T-helper 17 cell (primary cell): ENCODE measurements at regions not wholly inside any gene's neighbourhood (a gene's known extent, or its start where the extent isn't known, plus 50 kb on each side); places are given as distances from the start of the nearest gene placed in this dataset.

Experiments
- ATAC-seq: fragments of 150-1000 bp; cut with Tn5 transposase; 2 replicates; pipeline ENCODE4 v1.10.0; 2021; ENCODE audit warnings: mild to moderate bottlenecking, moderate library complexity
- DNase-seq, 3 donors: peaks; one replicate each; pipeline versions ENCODE4 v3.0.0 to v3.0.0-alpha.2; 2020 to 2021
- H3K9me3 ChIP-seq: one replicate; pipeline ENCODE4 v1.7.0; 2013; ENCODE audit warnings: low read length, mild to moderate bottlenecking; ENCODE audit not compliant: control insufficient read depth, poor library complexity, severe bottlenecking
- H3K27ac Mint-ChIP-seq: one replicate; pipeline ENCODE4 v1.8.0; 2022; ENCODE audit warnings: mild to moderate bottlenecking, moderate library complexity, mixed read lengths
- H3K27me3 Mint-ChIP-seq: one replicate; pipeline ENCODE4 v1.8.0; 2022; ENCODE audit warnings: mixed read lengths
- H3K36me3 Mint-ChIP-seq: one replicate; pipeline ENCODE4 v1.8.0; 2022; ENCODE audit warnings: low read depth, mixed read lengths
- H3K4me1 Mint-ChIP-seq: one replicate; pipeline ENCODE4 v1.8.0; 2022; ENCODE audit warnings: mild to moderate bottlenecking, mixed read lengths
- H3K4me3 Mint-ChIP-seq: one replicate; pipeline ENCODE4 v1.8.0; 2022; ENCODE audit warnings: mild to moderate bottlenecking, moderate library complexity, mixed read lengths

- no peak overlapping the region for H3K4me3 Mint-ChIP-seq
- H3K4me1 Mint-ChIP-seq, result peaks cover 2% of the 10 kb centered on the region
- H3K9me3 ChIP-seq, result no peaks in the 10 kb centered on the region
- no peak for DNase-seq
- no peak for ATAC-seq
- H3K27ac Mint-ChIP-seq, result no peak overlapping the region
- peaks cover 48% of the 10 kb centered on the region for H3K27me3 Mint-ChIP-seq
- no peaks in the 10 kb centered on the region for H3K36me3 Mint-ChIP-seq
These were observed 504.1 kb upstream of the PKN2 start for GRCh38 chr1:88179943-88180342.

DNA sequence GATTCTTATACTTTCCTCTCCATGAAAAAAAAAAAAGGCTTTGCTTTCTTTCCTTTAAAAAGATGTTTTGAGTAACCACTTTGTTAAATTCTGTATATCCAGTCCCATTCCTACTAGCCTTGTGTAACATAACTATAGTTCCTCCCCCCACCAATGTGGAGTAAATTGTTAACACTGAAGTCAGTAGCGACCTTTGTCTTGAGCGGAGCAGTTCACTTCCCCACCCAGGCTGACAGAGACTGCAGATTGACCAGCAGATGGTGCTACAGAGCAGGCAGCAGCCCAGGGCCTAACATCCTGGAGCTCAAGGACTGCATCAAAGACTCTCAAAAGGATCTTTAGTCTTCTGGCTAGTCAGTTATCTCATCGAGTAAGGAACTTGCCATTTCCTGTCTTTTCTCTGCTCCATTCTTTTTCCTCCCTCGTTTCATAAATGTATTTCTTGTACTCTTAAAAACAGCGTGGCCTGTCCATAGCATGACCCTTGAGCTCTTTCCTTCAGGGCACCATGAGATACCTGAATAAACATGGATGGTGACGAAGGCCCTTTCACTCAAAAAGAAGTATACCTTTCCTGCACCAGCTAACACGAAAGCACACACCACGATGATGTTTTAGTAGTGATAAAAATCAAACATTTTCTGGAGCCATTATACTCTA, 503.5 kb upstream of the PKN2 start:
- Mint-ChIP-seq H3K36me3 (no peaks in the 10 kb centered on the region), H3K27me3 (peaks cover 47% of the 10 kb centered on the region), H3K27ac (no peak overlapping the region), H3K4me1 (peaks cover 2% of the 10 kb centered on the region), H3K4me3 (no peak overlapping the region)
- H3K9me3 ChIP-seq, result no peaks in the 10 kb centered on the region
- ATAC-seq (peak; percentile 83), DNase-seq (peak in 2 of 3 donors; percentile 11 to 12)

- no peak overlapping the region for H3K27ac Mint-ChIP-seq
- H3K4me1 Mint-ChIP-seq, result peaks cover 5% of the 10 kb centered on the region
- no peaks in the 10 kb centered on the region for H3K9me3 ChIP-seq
- DNase-seq (no peak), ATAC-seq (no peak)
- no peaks in the 10 kb centered on the region for H3K36me3 Mint-ChIP-seq
- H3K27me3 Mint-ChIP-seq, result peaks cover 33% of the 10 kb centered on the region
- H3K4me3 Mint-ChIP-seq, result no peak overlapping the region
These were observed 497.2 kb upstream of the PKN2 start for GRCh38 chr1:88186911-88187310.

DNA sequence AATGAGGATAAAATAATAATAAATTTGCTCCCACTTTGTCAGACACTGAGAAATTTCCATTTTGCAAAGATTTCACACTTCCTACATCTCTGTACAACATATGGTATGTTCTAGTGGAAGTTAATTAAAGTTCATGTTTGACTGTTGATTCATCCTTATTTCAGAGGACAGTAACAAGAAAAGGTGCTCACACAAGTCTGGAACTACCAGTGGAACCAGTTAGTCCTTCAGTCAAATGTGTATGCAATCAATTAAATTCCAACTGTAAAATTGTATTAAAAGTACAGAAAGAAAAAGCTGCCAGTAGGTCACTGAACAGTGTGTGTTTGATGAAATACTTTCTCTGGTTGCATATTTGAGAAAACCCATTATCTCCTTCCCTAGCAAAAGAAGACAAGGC, 496.0 kb upstream of the PKN2 start:
- no peaks in the 10 kb centered on the region for H3K9me3 ChIP-seq
- DNase-seq (no peak), ATAC-seq (no peak)
- H3K27me3 Mint-ChIP-seq, result peaks cover 37% of the 10 kb centered on the region
- H3K4me3 Mint-ChIP-seq, result no peak overlapping the region
- peaks cover 6% of the 10 kb centered on the region for H3K4me1 Mint-ChIP-seq
- H3K36me3 Mint-ChIP-seq, result no peaks in the 10 kb centered on the region
- H3K27ac Mint-ChIP-seq, result no peak overlapping the region

GRCh38 chr1:88189525-88189924, 494.5 kb upstream of the PKN2 start:
- Mint-ChIP-seq H3K27me3 (peaks cover 25% of the 10 kb centered on the region), H3K36me3 (no peaks in the 10 kb centered on the region), H3K27ac (no peak overlapping the region), H3K4me1 (peaks cover 5% of the 10 kb centered on the region), H3K4me3 (no peak overlapping the region)
- DNase-seq, result no peak
- no peaks in the 10 kb centered on the region for H3K9me3 ChIP-seq
- no peak for ATAC-seq

DNA sequence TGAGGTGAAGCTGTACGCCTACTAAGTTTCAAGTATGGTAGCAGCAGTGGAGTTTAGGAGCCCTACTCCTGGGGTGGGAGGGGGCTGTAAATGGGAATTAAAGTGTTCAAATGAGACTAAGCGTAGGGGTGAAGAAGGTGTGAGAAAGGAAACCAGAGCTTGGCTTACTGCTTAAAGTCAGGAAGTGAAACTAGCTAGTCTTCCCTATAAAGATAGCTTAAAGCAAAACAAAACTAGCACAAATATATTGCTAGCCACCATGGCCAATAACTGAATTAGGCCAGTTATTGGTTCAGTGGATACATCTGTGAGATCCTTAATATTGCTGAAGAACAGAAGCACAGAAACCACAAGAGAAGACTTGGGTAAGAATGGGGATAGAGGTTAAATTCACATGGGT, 492.2 kb upstream of the PKN2 start:
- Mint-ChIP-seq H3K36me3 (no peaks in the 10 kb centered on the region), H3K27ac (no peak overlapping the region), H3K4me1 (peaks cover 5% of the 10 kb centered on the region), H3K27me3 (peaks cover 8% of the 10 kb centered on the region), H3K4me3 (no peak overlapping the region)
- ATAC-seq, result no peak
- no peak for DNase-seq
- no peaks in the 10 kb centered on the region for H3K9me3 ChIP-seq

DNA sequence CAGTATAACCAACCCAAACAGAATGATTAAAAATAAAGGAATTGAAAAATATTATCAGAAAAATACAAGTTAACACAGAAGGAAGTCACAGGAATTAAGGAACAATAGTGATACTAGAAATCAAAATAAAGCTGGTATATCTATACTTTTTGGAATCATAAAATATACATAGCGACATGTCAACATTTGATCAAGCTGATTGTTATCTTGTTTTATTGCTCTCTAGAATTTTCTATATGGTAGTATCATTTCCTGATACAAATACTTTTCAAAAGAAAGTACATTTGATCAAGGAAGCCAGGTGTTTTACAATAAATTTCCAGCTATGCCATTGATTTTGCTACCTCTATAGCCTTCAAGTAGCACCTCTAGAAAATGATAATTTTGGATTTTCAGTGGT, 489.5 kb upstream of the PKN2 start:
- Mint-ChIP-seq H3K4me1 (peaks cover 5% of the 10 kb centered on the region), H3K27ac (no peak overlapping the region), H3K4me3 (no peak overlapping the region), H3K36me3 (no peaks in the 10 kb centered on the region), H3K27me3 (peaks cover 8% of the 10 kb centered on the region)
- no peaks in the 10 kb centered on the region for H3K9me3 ChIP-seq
- ATAC-seq (no peak), DNase-seq (no peak)

- ATAC-seq (no peak), DNase-seq (no peak)
- Mint-ChIP-seq H3K27me3 (peaks cover 10% of the 10 kb centered on the region), H3K36me3 (no peaks in the 10 kb centered on the region), H3K4me1 (no peaks in the 10 kb centered on the region), H3K4me3 (no peak overlapping the region), H3K27ac (no peak overlapping the region)
- H3K9me3 ChIP-seq, result no peaks in the 10 kb centered on the region
These were observed 483.5 kb upstream of the PKN2 start for GRCh38 chr1:88200545-88200944.

DNA sequence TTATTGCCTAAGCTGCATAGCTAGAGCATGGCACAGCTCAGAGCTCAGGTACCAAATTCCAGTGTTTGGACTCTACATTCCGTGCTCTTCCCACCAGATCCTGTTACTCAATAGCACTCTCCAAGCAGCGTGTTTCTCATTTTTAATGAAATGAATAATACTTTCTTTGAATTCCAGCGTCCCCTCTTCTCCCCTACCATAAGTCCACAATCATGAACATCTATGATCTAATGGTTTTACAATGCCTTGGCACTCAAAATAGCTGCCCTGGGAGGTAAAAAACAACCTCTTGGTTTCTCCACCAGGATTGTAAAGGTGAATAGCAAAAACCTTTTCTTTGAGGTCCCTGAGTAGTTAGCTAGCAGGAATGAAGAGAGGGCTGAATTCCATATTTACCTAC, 480.0 kb upstream of the PKN2 start:
- peaks cover 22% of the 10 kb centered on the region for H3K27me3 Mint-ChIP-seq
- no peaks in the 10 kb centered on the region for H3K4me1 Mint-ChIP-seq
- no peak for DNase-seq
- H3K4me3 Mint-ChIP-seq, result no peak overlapping the region
- no peaks in the 10 kb centered on the region for H3K9me3 ChIP-seq
- no peak overlapping the region for H3K27ac Mint-ChIP-seq
- H3K36me3 Mint-ChIP-seq, result no peaks in the 10 kb centered on the region
- ATAC-seq, result no peak

DNA sequence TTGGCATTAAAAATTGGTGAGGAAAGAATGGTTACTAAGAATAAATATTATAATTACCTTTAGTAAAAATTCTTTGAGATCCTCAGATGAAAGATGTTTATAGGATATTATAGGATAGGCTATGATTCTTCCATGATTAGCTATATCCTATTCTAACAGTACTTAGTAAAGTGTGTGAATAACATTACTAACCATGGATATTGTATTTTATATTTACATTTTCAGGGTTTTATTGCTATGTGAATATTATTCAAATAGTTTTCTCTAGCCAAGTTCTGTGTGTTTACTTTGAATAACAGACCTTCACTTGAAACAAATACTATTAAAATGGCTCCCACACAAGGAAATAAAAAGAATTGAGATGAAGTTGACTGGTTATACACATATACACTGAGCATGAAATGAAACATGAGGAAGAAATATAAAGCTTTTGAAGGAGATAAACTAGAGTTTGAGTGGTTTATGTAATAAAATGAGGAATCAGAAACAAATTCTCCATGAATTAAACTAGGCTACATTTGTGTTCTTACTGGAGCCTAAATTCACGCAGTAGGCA, 479.4 kb upstream of the PKN2 start:
- H3K4me3 Mint-ChIP-seq, result no peak overlapping the region
- H3K4me1 Mint-ChIP-seq, result no peaks in the 10 kb centered on the region
- no peak overlapping the region for H3K27ac Mint-ChIP-seq
- no peak for DNase-seq
- H3K27me3 Mint-ChIP-seq, result peaks cover 22% of the 10 kb centered on the region
- H3K36me3 Mint-ChIP-seq, result no peaks in the 10 kb centered on the region
- H3K9me3 ChIP-seq, result no peaks in the 10 kb centered on the region
- ATAC-seq, result no peak

DNA sequence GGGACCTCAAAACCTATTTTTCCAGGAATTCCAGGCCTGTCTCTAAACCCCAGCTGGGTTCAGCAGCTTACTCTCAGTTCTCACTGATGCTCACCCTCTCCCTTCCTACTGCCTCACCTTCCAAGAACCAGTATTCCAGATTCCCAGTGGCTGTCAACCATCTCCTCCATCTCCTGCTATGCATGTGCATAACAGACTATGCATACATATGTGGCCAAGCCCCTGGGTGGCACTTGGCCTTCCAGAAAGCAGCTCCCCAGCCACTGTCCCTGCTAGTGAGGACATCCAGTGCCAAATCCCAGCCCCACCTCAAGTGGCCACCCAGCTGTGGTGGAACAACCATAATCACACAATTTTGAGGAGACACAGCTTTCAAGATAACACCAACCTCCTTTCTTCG, 475.7 kb upstream of the PKN2 start:
- H3K27ac Mint-ChIP-seq, result no peak overlapping the region

DNA sequence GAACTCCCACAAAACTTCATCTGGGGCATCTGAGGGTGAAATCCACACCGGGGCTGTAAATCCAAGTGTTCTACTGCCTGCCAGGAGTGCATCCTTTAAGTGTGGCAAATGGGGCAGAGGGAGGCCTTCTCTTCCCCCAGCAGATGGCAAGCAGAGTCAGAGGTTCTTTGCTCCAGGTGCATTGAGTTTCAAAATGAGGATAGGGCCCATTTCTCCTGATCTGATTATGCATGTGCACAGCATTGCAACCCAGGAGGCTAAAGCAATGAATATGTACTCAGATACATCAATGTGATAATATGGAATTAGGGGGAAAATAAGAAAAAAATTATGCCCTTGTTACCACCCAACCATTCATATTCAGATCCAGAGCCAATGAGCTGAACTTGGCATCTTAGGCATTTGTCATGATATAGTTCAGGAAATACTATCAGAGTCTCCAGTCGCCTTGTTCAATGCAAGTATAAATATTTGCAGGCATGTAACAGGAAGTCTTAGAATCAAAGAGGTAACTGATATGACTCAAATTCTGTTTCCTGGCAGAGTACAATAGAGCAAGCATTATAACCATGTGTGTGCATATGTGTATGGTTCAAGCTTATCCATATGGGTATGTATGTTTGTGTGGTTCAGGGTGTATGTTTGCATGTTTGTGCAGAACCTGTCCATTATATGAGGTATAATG, 473.8 kb upstream of the PKN2 start:
- Mint-ChIP-seq H3K36me3 (no peaks in the 10 kb centered on the region), H3K27ac (no peak overlapping the region), H3K4me1 (no peaks in the 10 kb centered on the region), H3K27me3 (peaks cover 12% of the 10 kb centered on the region), H3K4me3 (no peak overlapping the region)
- DNase-seq (no peak), ATAC-seq (no peak)
- no peaks in the 10 kb centered on the region for H3K9me3 ChIP-seq

More for the DNA sequence above, 475.7 kb upstream of the PKN2 start:
- no peaks in the 10 kb centered on the region for H3K36me3 Mint-ChIP-seq
- no peaks in the 10 kb centered on the region for H3K4me1 Mint-ChIP-seq
- H3K9me3 ChIP-seq, result no peaks in the 10 kb centered on the region
- no peak overlapping the region for H3K4me3 Mint-ChIP-seq
- H3K27me3 Mint-ChIP-seq, result peaks cover 12% of the 10 kb centered on the region
- no peak for DNase-seq
- ATAC-seq, result no peak

DNA sequence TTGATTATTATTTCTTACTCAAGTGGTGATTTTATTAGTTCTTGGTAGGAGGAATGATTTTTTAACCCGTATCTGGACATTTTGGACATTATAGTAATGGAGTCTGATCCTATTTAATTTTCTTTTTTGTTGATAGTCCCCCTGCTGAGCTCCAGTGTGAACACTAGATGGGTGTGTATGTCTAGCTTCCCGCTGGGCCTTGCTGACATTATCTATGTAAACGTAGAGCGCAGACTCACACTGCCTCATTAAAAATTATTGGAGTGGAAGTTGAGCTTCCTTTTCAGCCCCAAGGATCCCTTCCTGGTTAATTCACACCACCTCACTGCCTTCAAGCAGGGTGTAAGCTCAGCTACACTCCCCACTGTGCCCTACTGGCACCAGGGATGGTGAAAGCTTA, 467.6 kb upstream of the PKN2 start:
- no peak overlapping the region for H3K27ac Mint-ChIP-seq
- ATAC-seq (no peak), DNase-seq (no peak)
- H3K9me3 ChIP-seq, result no peaks in the 10 kb centered on the region
- H3K4me3 Mint-ChIP-seq, result no peak overlapping the region
- H3K36me3 Mint-ChIP-seq, result no peaks in the 10 kb centered on the region
- H3K27me3 Mint-ChIP-seq, result peaks cover 7% of the 10 kb centered on the region
- no peaks in the 10 kb centered on the region for H3K4me1 Mint-ChIP-seq

DNA sequence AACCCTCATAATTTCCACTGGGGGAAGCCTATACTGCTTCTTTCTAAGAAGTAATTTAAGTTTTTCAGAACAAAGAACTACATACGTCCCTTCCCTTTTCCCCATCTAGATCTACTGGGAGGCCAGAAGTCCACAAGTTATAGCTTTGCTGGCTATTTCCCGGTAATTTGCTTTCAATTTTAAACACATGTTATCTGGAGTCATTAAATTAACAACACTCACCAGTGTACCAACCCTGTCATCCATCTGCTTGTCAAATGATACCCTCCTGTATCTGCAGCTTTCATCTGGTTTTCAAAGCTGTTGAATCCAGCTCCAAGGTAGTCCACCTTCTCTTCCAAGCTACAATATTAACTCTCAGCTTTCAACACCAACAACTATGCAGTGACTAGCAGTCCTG, 466.7 kb upstream of the PKN2 start:
- peaks cover 10% of the 10 kb centered on the region for H3K27me3 Mint-ChIP-seq
- no peak overlapping the region for H3K27ac Mint-ChIP-seq
- H3K9me3 ChIP-seq, result no peaks in the 10 kb centered on the region
- H3K36me3 Mint-ChIP-seq, result no peaks in the 10 kb centered on the region
- H3K4me1 Mint-ChIP-seq, result no peaks in the 10 kb centered on the region
- DNase-seq (no peak), ATAC-seq (no peak)
- H3K4me3 Mint-ChIP-seq, result no peak overlapping the region
